ENCODE measurements at regions not wholly inside any gene's neighbourhood (a gene's known extent, or its start where the extent isn't known, plus 50 kb on each side); places are given as distances from the start of the nearest gene placed in this dataset.

DNA sequence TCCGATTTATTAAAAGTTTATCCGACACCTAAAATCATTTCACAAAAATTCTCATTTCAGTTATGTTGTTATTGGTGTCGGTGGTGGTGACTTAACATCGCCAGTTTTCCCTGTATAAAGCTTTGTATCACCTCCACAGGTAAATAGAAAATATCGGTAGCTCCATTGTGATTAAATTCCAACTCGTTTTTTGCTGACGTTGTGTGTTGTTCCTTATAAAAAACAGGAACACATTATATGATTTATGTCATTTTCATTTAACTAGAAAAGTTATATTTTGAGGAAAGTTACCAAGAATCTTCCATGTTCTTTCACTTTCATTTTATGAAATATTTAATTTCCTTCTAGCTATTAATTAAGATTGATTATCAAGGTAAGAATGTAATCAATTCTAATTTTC lies 635.9 kb downstream of the CDH18 start:
- Mint-ChIP-seq H3K27ac (no peak overlapping the region), H3K9me3 (peaks cover 0 to 20% (median 5%) of the 10 kb centered on the region in 7 donors), H3K36me3 (no peaks in the 10 kb centered on the region), H3K4me1 (no peaks in the 10 kb centered on the region), H3K27me3 (no peaks in the 10 kb centered on the region), H3K4me3 (no peak overlapping the region)
- ATAC-seq (ENCODE audit: low read depth in 2 of 2), result no peak
- Histone ChIP-seq H3K36me3 (ENCODE audit: control insufficient read depth, insufficient read depth, low read length) (no peaks in the 10 kb centered on the region), H3K4me3 (ENCODE audit: low read depth, low read length) (no peak overlapping the region), H3K27me3 (ENCODE audit: control insufficient read depth, insufficient read depth, low read length) (no peaks in the 10 kb centered on the region), H3K4me1 (ENCODE audit: control insufficient read depth, insufficient read depth, low read length, poor library complexity, severe bottlenecking) (no peaks in the 10 kb centered on the region), H3K27ac (ENCODE audit: insufficient read depth, low read length, poor library complexity, severe bottlenecking) (no peak overlapping the region), H3K9me3 (ENCODE audit: control insufficient read depth in 2 of 2, low read length in 2 of 2) (peaks cover 0 to 2% of the 10 kb centered on the region in 2 experiments)
- no peak for DNase-seq

DNA sequence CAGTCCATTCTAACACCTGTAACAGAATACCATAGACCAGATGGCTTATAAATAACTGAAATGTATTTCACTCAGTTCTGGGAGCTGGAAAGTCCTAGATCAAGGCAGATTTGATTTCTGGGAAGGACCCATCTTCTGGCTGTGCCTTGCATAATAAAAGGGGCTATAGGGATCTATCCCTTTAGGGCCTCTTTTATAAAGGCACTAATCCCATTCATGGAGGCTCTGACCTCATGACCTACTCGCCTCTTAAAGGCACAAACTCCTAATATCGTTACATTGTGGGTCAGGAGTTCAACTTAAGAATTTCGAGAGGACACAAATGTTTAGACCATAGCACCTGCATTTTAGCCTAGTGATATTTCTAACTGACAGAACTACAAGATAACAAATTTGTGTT lies 619.0 kb downstream of the CDH18 start:
- H3K27me3 Mint-ChIP-seq, result no peaks in the 10 kb centered on the region
- no peaks in the 10 kb centered on the region for H3K4me1 Mint-ChIP-seq
- H3K9me3 Mint-ChIP-seq, result peaks cover 1 to 23% (median 7%) of the 10 kb centered on the region in 7 donors
- Histone ChIP-seq H3K36me3 (ENCODE audit: control insufficient read depth, insufficient read depth, low read length) (no peaks in the 10 kb centered on the region), H3K4me1 (ENCODE audit: control insufficient read depth, insufficient read depth, low read length, poor library complexity, severe bottlenecking) (no peaks in the 10 kb centered on the region), H3K4me3 (ENCODE audit: low read depth, low read length) (no peak overlapping the region), H3K9me3 (ENCODE audit: control insufficient read depth in 2 of 2, low read length in 2 of 2) (no peaks in the 10 kb centered on the region), H3K27ac (ENCODE audit: insufficient read depth, low read length, poor library complexity, severe bottlenecking) (no peak overlapping the region), H3K27me3 (ENCODE audit: control insufficient read depth, insufficient read depth, low read length) (no peaks in the 10 kb centered on the region)
- no peak overlapping the region for H3K27ac Mint-ChIP-seq
- no peak for ATAC-seq (ENCODE audit: low read depth in 2 of 2)
- H3K4me3 Mint-ChIP-seq, result no peak overlapping the region
- no peak for DNase-seq
- no peaks in the 10 kb centered on the region for H3K36me3 Mint-ChIP-seq

DNA sequence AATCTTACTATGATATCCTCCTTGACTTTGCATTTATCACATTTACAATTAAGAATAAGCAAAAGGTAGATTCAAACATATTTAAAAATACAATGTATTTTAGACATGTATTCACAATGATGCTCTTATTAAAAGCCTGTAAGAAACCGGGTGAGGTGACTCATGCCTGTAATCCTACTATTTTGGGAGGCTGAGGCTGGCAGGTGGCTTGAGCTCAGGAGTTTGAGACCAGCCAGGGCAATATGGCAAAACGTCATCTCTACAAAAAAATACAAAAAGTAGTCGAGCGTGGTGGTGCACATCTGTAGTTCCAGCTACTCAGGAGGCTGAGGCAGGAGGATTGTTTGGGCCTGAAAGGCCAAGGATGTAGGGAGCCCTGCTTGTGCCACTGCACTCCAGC lies 618.4 kb downstream of the CDH18 start:
- DNase-seq, result no peak
- no peaks in the 10 kb centered on the region for H3K36me3 Mint-ChIP-seq
- no peaks in the 10 kb centered on the region for H3K4me1 ChIP-seq (ENCODE audit: control insufficient read depth, insufficient read depth, low read length, poor library complexity, severe bottlenecking)

DNA sequence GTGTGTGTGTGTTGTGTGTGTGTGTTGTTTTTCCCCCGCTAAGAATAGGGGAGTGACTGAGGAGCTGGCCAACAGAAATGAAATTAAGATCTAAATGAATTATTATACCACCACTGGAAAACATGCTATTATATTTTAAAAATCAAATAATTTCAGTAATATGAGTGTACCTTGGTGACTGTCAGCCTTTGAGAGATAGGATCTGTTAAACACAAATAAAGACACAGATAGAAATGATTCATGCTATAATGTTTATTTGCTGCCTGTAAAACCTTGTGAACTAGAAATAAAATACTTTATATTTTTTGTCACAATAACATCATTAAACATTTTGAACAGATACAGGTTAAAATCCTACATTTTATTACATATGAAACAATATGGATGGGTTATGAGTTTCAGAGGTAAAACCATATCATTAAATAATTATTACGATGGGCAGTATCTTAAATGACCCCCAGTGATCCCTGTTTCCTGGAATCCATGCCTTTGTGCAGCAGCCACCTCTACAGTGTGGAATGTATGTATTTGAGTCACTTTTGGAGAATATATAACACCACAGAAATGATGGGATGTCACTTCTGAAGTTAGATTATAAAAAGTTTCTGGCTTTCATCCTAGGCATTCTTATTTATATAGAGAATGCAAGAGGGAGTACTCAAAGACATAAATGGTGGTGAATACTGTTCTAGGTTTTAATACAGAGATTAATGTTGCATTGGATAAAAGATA lies 617.2 kb downstream of the CDH18 start:
- no peaks in the 10 kb centered on the region for H3K36me3 Mint-ChIP-seq
- Histone ChIP-seq H3K36me3 (ENCODE audit: control insufficient read depth, insufficient read depth, low read length) (no peaks in the 10 kb centered on the region), H3K9me3 (ENCODE audit: control insufficient read depth in 2 of 2, low read length in 2 of 2) (no peaks in the 10 kb centered on the region), H3K4me3 (ENCODE audit: low read depth, low read length) (no peak overlapping the region), H3K27ac (ENCODE audit: insufficient read depth, low read length, poor library complexity, severe bottlenecking) (no peak overlapping the region), H3K27me3 (ENCODE audit: control insufficient read depth, insufficient read depth, low read length) (no peaks in the 10 kb centered on the region), H3K4me1 (ENCODE audit: control insufficient read depth, insufficient read depth, low read length, poor library complexity, severe bottlenecking) (no peaks in the 10 kb centered on the region)
- no peaks in the 10 kb centered on the region for H3K27me3 Mint-ChIP-seq
- H3K9me3 Mint-ChIP-seq, result peaks cover 3 to 14% (median 4%) of the 10 kb centered on the region in 7 donors
- no peak for ATAC-seq (ENCODE audit: low read depth in 2 of 2)
- no peaks in the 10 kb centered on the region for H3K4me1 Mint-ChIP-seq
- DNase-seq, result no peak
- H3K27ac Mint-ChIP-seq, result no peak overlapping the region
- no peak overlapping the region for H3K4me3 Mint-ChIP-seq

More for the DNA sequence above, 618.4 kb downstream of the CDH18 start:
- ATAC-seq (ENCODE audit: low read depth in 2 of 2), result no peak
- Mint-ChIP-seq H3K4me1 (no peaks in the 10 kb centered on the region), H3K4me3 (no peak overlapping the region), H3K27me3 (no peaks in the 10 kb centered on the region), H3K9me3 (peaks cover 1 to 18% (median 7%) of the 10 kb centered on the region in 7 donors), H3K27ac (no peak overlapping the region)
- Histone ChIP-seq H3K4me3 (ENCODE audit: low read depth, low read length) (no peak overlapping the region), H3K27ac (ENCODE audit: insufficient read depth, low read length, poor library complexity, severe bottlenecking) (no peak overlapping the region), H3K36me3 (ENCODE audit: control insufficient read depth, insufficient read depth, low read length) (no peaks in the 10 kb centered on the region), H3K9me3 (ENCODE audit: control insufficient read depth in 2 of 2, low read length in 2 of 2) (no peaks in the 10 kb centered on the region), H3K27me3 (ENCODE audit: control insufficient read depth, insufficient read depth, low read length) (no peaks in the 10 kb centered on the region)

DNA sequence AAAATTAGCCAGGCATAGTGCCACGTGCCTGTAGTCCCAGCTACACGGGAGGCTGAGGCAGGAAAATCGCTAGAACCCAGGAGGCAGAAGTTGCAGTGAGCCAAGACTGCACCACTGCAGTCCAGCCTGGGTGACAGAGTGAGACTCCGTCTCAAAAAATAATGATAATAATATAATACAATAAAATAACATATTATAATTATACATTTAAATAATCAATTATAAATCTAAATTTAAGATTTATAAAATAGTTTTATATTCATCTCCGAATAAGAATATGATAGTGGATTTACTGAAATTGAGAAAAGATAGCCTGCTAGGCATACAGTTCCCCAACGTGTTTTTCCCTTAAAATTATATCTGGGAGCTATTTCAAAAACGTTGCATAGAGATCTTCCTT lies 599.6 kb downstream of the CDH18 start:
- no peak overlapping the region for H3K27ac Mint-ChIP-seq
- ATAC-seq (ENCODE audit: low read depth in 2 of 2) (no peak), DNase-seq (no peak)
- no peak overlapping the region for H3K4me3 Mint-ChIP-seq
- Histone ChIP-seq H3K27ac (ENCODE audit: insufficient read depth, low read length, poor library complexity, severe bottlenecking) (no peak overlapping the region), H3K4me3 (ENCODE audit: low read depth, low read length) (no peak overlapping the region), H3K27me3 (ENCODE audit: control insufficient read depth, insufficient read depth, low read length) (no peaks in the 10 kb centered on the region), H3K9me3 (ENCODE audit: control insufficient read depth in 2 of 2, low read length in 2 of 2) (no peaks in the 10 kb centered on the region), H3K36me3 (ENCODE audit: control insufficient read depth, insufficient read depth, low read length) (no peaks in the 10 kb centered on the region), H3K4me1 (ENCODE audit: control insufficient read depth, insufficient read depth, low read length, poor library complexity, severe bottlenecking) (no peaks in the 10 kb centered on the region)
- H3K4me1 Mint-ChIP-seq, result peaks cover 0 to 6% (median 0%) of the 10 kb centered on the region in 4 donors
- H3K27me3 Mint-ChIP-seq, result no peaks in the 10 kb centered on the region
- H3K36me3 Mint-ChIP-seq, result no peaks in the 10 kb centered on the region
- peaks cover 0 to 23% (median 13%) of the 10 kb centered on the region in 7 donors for H3K9me3 Mint-ChIP-seq

DNA sequence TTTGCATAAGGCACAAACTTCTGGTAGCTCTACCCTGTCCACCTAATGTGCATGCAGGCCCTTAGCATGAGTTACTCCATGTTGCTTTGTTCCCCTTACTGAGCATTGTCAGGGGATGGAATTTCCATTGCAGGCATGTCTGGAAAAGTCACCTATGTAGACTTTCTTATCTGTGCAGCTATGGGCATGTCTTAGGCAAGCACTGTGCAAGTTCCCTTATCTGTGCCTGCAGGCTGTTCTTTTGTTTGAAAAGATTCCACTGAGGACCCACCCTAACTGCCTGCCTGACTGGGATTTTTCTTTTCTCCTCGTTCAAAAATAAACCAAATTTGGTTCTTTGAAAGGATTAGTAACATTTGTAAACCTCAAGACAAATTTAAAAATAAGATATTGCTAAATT lies 587.0 kb downstream of the CDH18 start:
- Histone ChIP-seq H3K4me3 (ENCODE audit: low read depth, low read length) (no peak overlapping the region), H3K27ac (ENCODE audit: insufficient read depth, low read length, poor library complexity, severe bottlenecking) (no peak overlapping the region), H3K27me3 (ENCODE audit: control insufficient read depth, insufficient read depth, low read length) (no peaks in the 10 kb centered on the region), H3K4me1 (ENCODE audit: control insufficient read depth, insufficient read depth, low read length, poor library complexity, severe bottlenecking) (no peaks in the 10 kb centered on the region), H3K9me3 (ENCODE audit: control insufficient read depth in 2 of 2, low read length in 2 of 2) (peaks cover 0 to 3% of the 10 kb centered on the region in 2 experiments), H3K36me3 (ENCODE audit: control insufficient read depth, insufficient read depth, low read length) (no peaks in the 10 kb centered on the region)
- H3K9me3 Mint-ChIP-seq, result peaks cover 0 to 25% (median 6%) of the 10 kb centered on the region in 7 donors
- H3K27me3 Mint-ChIP-seq, result no peaks in the 10 kb centered on the region
- DNase-seq (no peak), ATAC-seq (ENCODE audit: low read depth in 2 of 2) (no peak)
- H3K36me3 Mint-ChIP-seq, result no peaks in the 10 kb centered on the region
- H3K27ac Mint-ChIP-seq, result no peak overlapping the region
- no peak overlapping the region for H3K4me3 Mint-ChIP-seq
- H3K4me1 Mint-ChIP-seq, result no peaks in the 10 kb centered on the region

DNA sequence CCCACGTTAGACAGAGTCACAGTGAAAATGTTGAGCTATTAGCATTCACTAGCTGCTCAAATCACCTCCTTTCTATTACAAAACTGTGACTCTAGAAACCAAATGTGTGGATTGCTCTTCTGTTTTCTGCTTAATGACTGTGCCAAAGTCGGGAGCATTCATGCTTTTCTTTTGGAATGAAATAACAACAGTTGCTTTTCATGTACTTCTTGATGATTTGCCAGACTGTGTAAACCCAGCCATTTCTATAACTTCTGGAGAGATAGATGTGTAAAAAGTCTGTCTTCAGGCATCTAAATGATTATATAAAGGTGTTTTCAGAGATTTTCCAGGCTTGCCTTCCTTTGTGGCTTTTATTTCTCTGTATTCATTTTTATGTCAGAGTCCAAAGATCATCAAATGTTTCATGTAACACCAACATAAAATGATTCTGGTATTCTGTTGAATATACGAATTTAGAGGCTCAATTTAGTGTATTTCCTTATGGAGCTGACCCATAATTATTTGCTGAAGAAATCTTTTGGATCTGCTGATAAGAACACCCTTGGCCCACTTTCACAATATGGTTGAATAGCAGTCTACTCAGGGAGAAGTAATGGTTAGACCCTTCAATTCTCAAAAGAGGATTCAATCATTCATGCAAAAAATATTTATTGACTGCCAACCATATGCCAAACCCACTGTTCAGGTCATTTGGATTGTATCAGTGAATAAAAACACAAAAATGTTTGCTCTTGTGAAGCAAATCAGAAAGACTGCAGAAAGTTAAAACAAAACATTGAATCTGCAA lies 581.2 kb downstream of the CDH18 start:
- Histone ChIP-seq H3K9me3 (ENCODE audit: control insufficient read depth in 2 of 2, low read length in 2 of 2) (peaks cover 0 to 6% of the 10 kb centered on the region in 2 experiments), H3K27me3 (ENCODE audit: control insufficient read depth, insufficient read depth, low read length) (no peaks in the 10 kb centered on the region), H3K36me3 (ENCODE audit: control insufficient read depth, insufficient read depth, low read length) (no peaks in the 10 kb centered on the region), H3K27ac (ENCODE audit: insufficient read depth, low read length, poor library complexity, severe bottlenecking) (no peak overlapping the region), H3K4me3 (ENCODE audit: low read depth, low read length) (no peak overlapping the region), H3K4me1 (ENCODE audit: control insufficient read depth, insufficient read depth, low read length, poor library complexity, severe bottlenecking) (no peaks in the 10 kb centered on the region)
- peaks cover 1 to 45% (median 8%) of the 10 kb centered on the region in 7 donors for H3K9me3 Mint-ChIP-seq
- H3K27me3 Mint-ChIP-seq, result no peaks in the 10 kb centered on the region
- no peak for ATAC-seq (ENCODE audit: low read depth in 2 of 2)
- no peak for DNase-seq
- H3K27ac Mint-ChIP-seq, result no peak overlapping the region
- H3K4me3 Mint-ChIP-seq, result no peak overlapping the region
- H3K36me3 Mint-ChIP-seq, result no peaks in the 10 kb centered on the region
- no peaks in the 10 kb centered on the region for H3K4me1 Mint-ChIP-seq
